H1 (cell line): ENCODE measurements at regions not wholly inside any gene's neighbourhood (a gene's known extent, or its start where the extent isn't known, plus 50 kb on each side); places are given as distances from the start of the nearest gene placed in this dataset.

ENCODE experiments used
- CTCF ChIA-PET: fragments of 300-600 bp; sonication (Branson Sonifier 250); formaldehyde crosslinking; loops from one replicate; lab custom pipeline; 2021; ENCODE audit not compliant: partially characterized antibody; lab: Charles Lee
- POLR2A ChIA-PET: fragments of 300-600 bp; sonication (Branson Sonifier 250); formaldehyde crosslinking; loops from one replicate; lab custom pipeline; 2021; ENCODE audit warnings: inconsistent platforms; ENCODE audit not compliant: partially characterized antibody; lab: Charles Lee
- DNase-seq, 2 experiments: peaks; one replicate each; pipeline versions ENCODE4 v3.0.0 to v3.0.0-alpha.2; 2010 to 2022; ENCODE audit warnings: low spot score in 2 of 2, low read depth in 1 of 2, mixed read lengths in 1 of 2
- FAIRE-seq: peaks from 2 replicates; lab custom pipeline; 2011; peaks lifted over from hg19 to GRCh38; lab: Jason Lieb, UNC
- H2AFZ ChIP-seq: 2 replicates; pipeline ENCODE4 v1.8.1; 2012; ENCODE audit warnings: low read length, inconsistent platforms
- H2AK5ac ChIP-seq: 2 replicates; pipeline ENCODE4 v1.6.1; 2013; ENCODE audit warnings: low read depth, low read length
- H2BK120ac ChIP-seq: replicated peaks from 2 replicates; pipeline ENCODE3; 2013; ENCODE audit warnings: low read depth, low read length, inconsistent platforms
- H2BK12ac ChIP-seq: 2 replicates; pipeline ENCODE4 v1.6.1; 2013; ENCODE audit warnings: low read depth, low read length
- H2BK15ac ChIP-seq: 2 replicates; pipeline ENCODE4 v1.6.1; 2013; ENCODE audit warnings: low read length
- H2BK20ac ChIP-seq: 2 replicates; pipeline ENCODE4 v1.6.1; 2013; ENCODE audit warnings: low read length
- H2BK5ac ChIP-seq: 2 replicates; pipeline ENCODE4 v1.6.1; 2013; ENCODE audit warnings: low read depth, low read length
- H3K14ac ChIP-seq: 2 replicates; pipeline ENCODE4 v1.6.1; 2013; ENCODE audit warnings: inconsistent platforms; ENCODE audit not compliant: insufficient read length
- H3K18ac ChIP-seq: 2 replicates; pipeline ENCODE4 v1.6.1; 2013; ENCODE audit warnings: low read length; ENCODE audit errors: extremely low read depth
- H3K23ac ChIP-seq: 2 replicates; pipeline ENCODE4 v1.6.1; 2013; ENCODE audit warnings: inconsistent platforms; ENCODE audit not compliant: insufficient read length
- H3K23me2 ChIP-seq: 2 replicates; pipeline ENCODE4 v1.6.1; 2013; ENCODE audit warnings: low read depth, low read length
- H3K27ac ChIP-seq: 2 replicates; pipeline ENCODE4 v1.6.1; 2011; ENCODE audit warnings: low read depth, low read length, inconsistent platforms
- H3K27me3 ChIP-seq, 4 experiments: replicated peaks in 1 of 4; 1 replicate in 1 of 4; 2 replicates in 3 of 4; pipeline versions ENCODE4 v1.6.1 to v1.8.1; 2011 to 2013; ENCODE audit warnings: low read length in 3 of 4, mild to moderate bottlenecking in 3 of 4, inconsistent platforms in 2 of 4, mixed read lengths in 2 of 4, moderate library complexity in 1 of 4; ENCODE audit not compliant: control insufficient read depth in 3 of 4, insufficient read depth in 3 of 4; ENCODE audit errors: extremely low read depth in 1 of 4
- H3K36me3 ChIP-seq, 4 experiments: 2 replicates each; pipeline versions ENCODE4 v1.6.1 to v1.8.1; 2011 to 2013; ENCODE audit warnings: mild to moderate bottlenecking in 4 of 4, low read length in 3 of 4, moderate library complexity in 2 of 4, control low read depth in 1 of 4, inconsistent platforms in 1 of 4; ENCODE audit not compliant: insufficient read depth in 4 of 4, control insufficient read depth in 2 of 4
- H3K4ac ChIP-seq: replicated peaks from 2 replicates; pipeline ENCODE3; 2013; ENCODE audit warnings: low read length, low read depth, mixed read lengths, inconsistent platforms; ENCODE audit not compliant: insufficient read length
- H3K4me1 ChIP-seq, 4 experiments: replicated peaks in 1 of 4; 1 replicate in 1 of 4; 2 replicates in 3 of 4; pipeline versions ENCODE4 v1.6.1 to v1.8.1; 2011 to 2013; ENCODE audit warnings: low read length in 3 of 4, inconsistent platforms in 2 of 4, mixed read lengths in 1 of 4; ENCODE audit not compliant: insufficient read depth in 4 of 4, control insufficient read depth in 3 of 4
- H3K4me2 ChIP-seq, 2 experiments: 2 replicates each; pipeline versions ENCODE4 v1.6.1 to v1.8.1; 2011 to 2013; ENCODE audit warnings: low read depth in 2 of 2, low read length in 2 of 2, control low read depth in 1 of 2, inconsistent platforms in 1 of 2, mild to moderate bottlenecking in 1 of 2; ENCODE audit not compliant: insufficient read depth in 1 of 2
- H3K4me3 ChIP-seq, 4 experiments: fragments of 200-600, 300-600 bp in 1 of 4; sonication (generic), shearing (Covaris generic), sonication (Bioruptor Twin) in 1 of 4; 2 replicates each; pipeline versions ENCODE4 v1.5.1 to v1.8.1; 2011 to 2016; ENCODE audit warnings: low read length in 4 of 4, low read depth in 3 of 4, control low read depth in 2 of 4, inconsistent platforms in 2 of 4, mild to moderate bottlenecking in 2 of 4, mixed read lengths in 1 of 4, moderate library complexity in 1 of 4; ENCODE audit not compliant: insufficient read depth in 2 of 4; ENCODE audit errors: extremely low read depth in 1 of 4
- H3K56ac ChIP-seq: replicated peaks from 2 replicates; pipeline ENCODE3; 2013; ENCODE audit warnings: low read depth, mild to moderate bottlenecking, mixed read lengths, low read length, inconsistent platforms; ENCODE audit not compliant: insufficient read length
- H3K79me1 ChIP-seq: 2 replicates; pipeline ENCODE4 v1.6.1; 2013; ENCODE audit warnings: low read depth, low read length, control low read depth
- H3K79me2 ChIP-seq, 2 experiments: 2 replicates each; pipeline versions ENCODE4 v1.6.1 to v1.8.1; 2012 to 2013; ENCODE audit warnings: low read length in 2 of 2, mild to moderate bottlenecking in 2 of 2, inconsistent platforms in 1 of 2; ENCODE audit not compliant: insufficient read depth in 2 of 2, control insufficient read depth in 1 of 2
- H3K9ac ChIP-seq, 4 experiments: replicated peaks in 1 of 4; 1 replicate in 1 of 4; 2 replicates in 3 of 4; pipeline versions ENCODE4 v1.6.1 to v1.8.1; 2011 to 2013; ENCODE audit warnings: low read depth in 3 of 4, low read length in 3 of 4, control low read depth in 2 of 4, mild to moderate bottlenecking in 2 of 4, moderate library complexity in 2 of 4, inconsistent platforms in 1 of 4; ENCODE audit errors: extremely low read depth in 1 of 4
- H3K9me3 ChIP-seq, 2 experiments: 2 replicates each; pipeline versions ENCODE4 v1.6.1 to v1.8.1; 2012 to 2013; ENCODE audit warnings: mild to moderate bottlenecking in 2 of 2, moderate library complexity in 2 of 2, control low read depth in 1 of 2, inconsistent platforms in 1 of 2, low read depth in 1 of 2, low read length in 1 of 2, mixed read lengths in 1 of 2; ENCODE audit not compliant: insufficient read depth in 2 of 2
- H4K20me1 ChIP-seq, 2 experiments: replicated peaks in 1 of 2; 2 replicates each; pipeline versions ENCODE3 to v1.8.1; 2011 to 2013; ENCODE audit warnings: inconsistent platforms in 2 of 2, low read length in 2 of 2, mild to moderate bottlenecking in 1 of 2; ENCODE audit not compliant: insufficient read depth in 2 of 2, control insufficient read depth in 1 of 2
- H4K5ac ChIP-seq: 2 replicates; pipeline ENCODE4 v1.6.1; 2013; ENCODE audit warnings: low read length, low read depth, mixed read lengths, inconsistent platforms; ENCODE audit not compliant: insufficient read length
- H4K8ac ChIP-seq: 2 replicates; pipeline ENCODE4 v1.8.0; 2013; ENCODE audit warnings: mild to moderate bottlenecking, moderate library complexity, low read length, inconsistent platforms; ENCODE audit not compliant: insufficient read depth; ENCODE audit errors: extremely low read depth
- H4K91ac ChIP-seq: replicated peaks from 2 replicates; pipeline ENCODE3; 2013; ENCODE audit warnings: low read length, mixed read lengths, inconsistent platforms; ENCODE audit not compliant: insufficient read length
- ATF3 ChIP-seq: IDR thresholded peaks from 2 replicates; pipeline ENCODE4 v1.6.1; 2011; ENCODE audit warnings: low read depth, mild to moderate bottlenecking, low read length; ENCODE audit not compliant: insufficient read depth
- CBX5 ChIP-seq: fragments of 300-800, 300-1000 bp; sonication (generic); IDR thresholded peaks from 2 replicates; pipeline ENCODE4 v1.7.1; 2016; ENCODE audit warnings: antibody characterized with exemption, low read length, low read depth
- CBX8 ChIP-seq: fragments of 300-800, 300-1000 bp; sonication (generic); IDR thresholded peaks from 2 replicates; pipeline ENCODE4 v1.7.1; 2016; ENCODE audit warnings: low read depth, low read length, borderline replicate concordance
- CHD2 ChIP-seq: IDR thresholded peaks from 2 replicates; pipeline ENCODE4 v1.6.1; 2012; ENCODE audit warnings: low read length, improper control_type of control experiment
- CTBP2 ChIP-seq: IDR thresholded peaks from 2 replicates; pipeline ENCODE4 v1.7.0; 2011; ENCODE audit warnings: borderline replicate concordance, mild to moderate bottlenecking, moderate library complexity, mixed read lengths, low read length; ENCODE audit not compliant: insufficient read depth, insufficient read length
- EGR1 ChIP-seq: IDR thresholded peaks from 2 replicates; pipeline ENCODE4 v1.6.1; 2011; ENCODE audit warnings: low read depth, low read length, borderline replicate concordance
- KDM4A ChIP-seq: IDR thresholded peaks from one replicate; pipeline ENCODE4 v1.7.1; 2012; ENCODE audit warnings: low read depth, mild to moderate bottlenecking, moderate library complexity, low read length, inconsistent platforms; ENCODE audit not compliant: severe bottlenecking
- KDM5A ChIP-seq: fragments of 200-600 bp; IDR thresholded peaks from 2 replicates; pipeline ENCODE4 v1.7.1; 2012; ENCODE audit warnings: mild to moderate bottlenecking, low read length, inconsistent platforms, mixed read lengths
- RBBP5 ChIP-seq: IDR thresholded peaks from 2 replicates; pipeline ENCODE4 v1.7.1; 2012; ENCODE audit warnings: low read depth, mild to moderate bottlenecking, inconsistent platforms, low read length, moderate library complexity, borderline replicate concordance
- SIX5 ChIP-seq: IDR thresholded peaks from 2 replicates; pipeline ENCODE4 v1.6.1; 2011; ENCODE audit warnings: mild to moderate bottlenecking, low read depth, low read length
- SP1 ChIP-seq: IDR thresholded peaks from 2 replicates; pipeline ENCODE4 v1.6.1; 2011; ENCODE audit warnings: low read depth, low read length
- TAF1 ChIP-seq: IDR thresholded peaks from 2 replicates; pipeline ENCODE4 v1.6.1; 2011; ENCODE audit warnings: mild to moderate bottlenecking, low read depth, low read length
- TBP ChIP-seq: IDR thresholded peaks from 2 replicates; pipeline ENCODE4 v1.6.1; 2011; ENCODE audit warnings: low read depth, low read length, improper control_type of control experiment
- WGBS, 2 experiments: shearing (Covaris generic) in 1 of 2; methylation state at CpG; one replicate each; pipeline versions ENCODE4 v1.1.6 to v1.1.7; 2013 to 2015; ENCODE audit warnings: low lambda C conversion rate in 2 of 2, mixed read lengths in 2 of 2, inconsistent platforms in 1 of 2, low coverage in 1 of 2, missing lambda C conversion rate in 1 of 2; ENCODE audit not compliant: insufficient replicate concordance in 2 of 2, insufficient coverage in 1 of 2, insufficient read length in 1 of 2; ENCODE audit errors: extremely low coverage in 1 of 2, missing lambda C conversion rate in 1 of 2; 5-methylcytosine and 5-hydroxymethylcytosine counted together

- no peak overlapping the region for H4K5ac ChIP-seq
- H3K4ac ChIP-seq: no peak overlapping the region
- H2BK20ac ChIP-seq: no peak overlapping the region
- H3K9ac ChIP-seq: no peak overlapping the region
- H3K23ac ChIP-seq: no peak overlapping the region
- TF ChIP-seq TAF1 (no peak), SIX5 (no peak), CBX5 (no peak), KDM5A (no peak), CTBP2 (no peak), TBP (no peak), KDM4A (no peak), ATF3 (no peak), CBX8 (no peak), EGR1 (no peak), SP1 (no peak), CHD2 (no peak), RBBP5 (no peak)
- WGBS, 2 experiments: 96% methylated on average over 1 of the region's 1 CpG; no CpG with 5 or more reads in 1 of the 2 experiments
- H3K4me2 ChIP-seq: no peak overlapping the region
- H3K4me3 ChIP-seq: no peak overlapping the region
- no peak overlapping the region for H2BK12ac ChIP-seq
- H2BK5ac ChIP-seq: no peak overlapping the region
- no peak overlapping the region for H4K8ac ChIP-seq
- POLR2A ChIA-PET: no interaction called here
- no peaks in the 10 kb centered on the region for H3K9me3 ChIP-seq
- no peak overlapping the region for H3K18ac ChIP-seq
- H4K20me1 ChIP-seq: no peaks in the 10 kb centered on the region
- H3K4me1 ChIP-seq: no peaks in the 10 kb centered on the region
- DNase-seq (no peak), FAIRE-seq (no peak)
- H3K14ac ChIP-seq: no peak overlapping the region
- no peak overlapping the region for H2BK120ac ChIP-seq
- CTCF ChIA-PET: no interaction called here
- no peaks in the 10 kb centered on the region for H3K79me2 ChIP-seq
- no peak overlapping the region for H3K27ac ChIP-seq
- no peak overlapping the region for H3K56ac ChIP-seq
- peaks cover 0 to 2% (median 0%) of the 10 kb centered on the region in 4 experiments; a peak in 1 of 7 replicates for H3K27me3 ChIP-seq
- H3K79me1 ChIP-seq: no peaks in the 10 kb centered on the region
- no peaks in the 10 kb centered on the region for H3K36me3 ChIP-seq
- no peaks in the 10 kb centered on the region for H3K23me2 ChIP-seq
- no peak overlapping the region for H4K91ac ChIP-seq
- no peak overlapping the region for H2AFZ ChIP-seq
- no peak overlapping the region for H2AK5ac ChIP-seq
- H2BK15ac ChIP-seq: no peak overlapping the region
Observed at GRCh38 chr20:55232647-55233046, 757.3 kb downstream of the DOK5 start.
